NB4 (cell line): ENCODE measurements at regions not wholly inside any gene's neighbourhood (a gene's known extent, or its start where the extent isn't known, plus 50 kb on each side); places are given as distances from the start of the nearest gene placed in this dataset.

Source experiments
- CTCF ChIP-seq: IDR thresholded peaks from one replicate; pipeline ENCODE4 v1.5.1; 2012; ENCODE audit warnings: low read depth, low read length
- MYC ChIP-seq: IDR thresholded peaks from 2 replicates; pipeline ENCODE4 v1.6.1; 2011; ENCODE audit warnings: low read depth, low read length
- POLR2A ChIP-seq: IDR thresholded peaks from 2 replicates; pipeline ENCODE4 v1.6.1; 2011; ENCODE audit warnings: mild to moderate bottlenecking; ENCODE audit not compliant: insufficient read length; ENCODE audit errors: extremely low read depth

GRCh38 chr9:13493697-13494096, 214.2 kb upstream of the MPDZ start:
- TF ChIP-seq CTCF (no peak), MYC (no peak), POLR2A (no peak)
